CD4-positive, CD25-positive, alpha-beta regulatory T cell (primary cell): ENCODE measurements at regions not wholly inside any gene's neighbourhood (a gene's known extent, or its start where the extent isn't known, plus 50 kb on each side); places are given as distances from the start of the nearest gene placed in this dataset.
"Not testable (repeated sequence)": the region's sequence is repeated elsewhere in the genome, so short reads cannot be mapped to it uniquely, and the experiment has no call there.

Experiments
- ATAC-seq, 2 donors: fragments of 150-1000 bp; cut with Tn5 transposase; one replicate each; pipeline ENCODE4 v1.10.0; 2021; ENCODE audit warnings: low read depth in 2 of 2, moderate number of reproducible peaks in 2 of 2, moderate library complexity in 1 of 2
- DNase-seq, 3 donors: peaks; one replicate each; pipeline versions ENCODE4 v3.0.0 to v3.0.0-alpha.2; 2012 to 2022; ENCODE audit warnings: mixed read lengths in 1 of 3
- H3K27ac ChIP-seq: one replicate; pipeline ENCODE4 v1.7.0; 2013; ENCODE audit warnings: mild to moderate bottlenecking, low read length; ENCODE audit not compliant: insufficient read depth, poor library complexity, severe bottlenecking
- H3K27me3 ChIP-seq: one replicate; pipeline ENCODE4 v1.7.0; 2013; ENCODE audit warnings: low read length; ENCODE audit not compliant: control insufficient read depth, insufficient read depth
- H3K36me3 ChIP-seq: one replicate; pipeline ENCODE4 v1.7.0; 2013; ENCODE audit warnings: mild to moderate bottlenecking, low read length, moderate library complexity; ENCODE audit not compliant: control insufficient read depth, insufficient read depth
- H3K4me1 ChIP-seq: 2 replicates; pipeline ENCODE4 v1.7.0; 2013; ENCODE audit warnings: mild to moderate bottlenecking, low read length; ENCODE audit not compliant: insufficient read depth, control insufficient read depth, poor library complexity, severe bottlenecking
- H3K4me3 ChIP-seq: one replicate; pipeline ENCODE4 v1.7.0; 2013; ENCODE audit warnings: low read depth, mild to moderate bottlenecking, low read length, moderate library complexity
- H3K9me3 ChIP-seq, 2 experiments: 1 replicate in 1 of 2; 2 replicates in 1 of 2; pipeline ENCODE4 v1.7.0; 2013; ENCODE audit warnings: low read length in 2 of 2, mild to moderate bottlenecking in 1 of 2, moderate library complexity in 1 of 2; ENCODE audit not compliant: control insufficient read depth in 2 of 2
- H3K27ac Mint-ChIP-seq, 3 donors: one replicate each; pipeline ENCODE4 v1.8.0; 2020 to 2022; ENCODE audit warnings: mild to moderate bottlenecking in 3 of 3, mixed read lengths in 3 of 3, moderate library complexity in 2 of 3
- H3K27me3 Mint-ChIP-seq: one replicate; pipeline ENCODE4 v1.8.0; 2022; ENCODE audit warnings: mild to moderate bottlenecking, mixed read lengths
- H3K36me3 Mint-ChIP-seq: one replicate; pipeline ENCODE4 v1.8.0; 2020; ENCODE audit warnings: mixed read lengths
- H3K4me1 Mint-ChIP-seq, 4 donors: one replicate each; pipeline ENCODE4 v1.8.0; 2020 to 2022; ENCODE audit warnings: mixed read lengths in 4 of 4, mild to moderate bottlenecking in 1 of 4
- H3K4me3 Mint-ChIP-seq, 4 donors: one replicate each; pipeline ENCODE4 v1.8.0; 2020 to 2022; ENCODE audit warnings: mild to moderate bottlenecking in 4 of 4, mixed read lengths in 4 of 4, moderate library complexity in 3 of 4
- H3K9me3 Mint-ChIP-seq, 7 donors: one replicate each; pipeline ENCODE4 v1.8.0; 2020 to 2022; ENCODE audit warnings: mixed read lengths in 7 of 7, mild to moderate bottlenecking in 3 of 7, moderate library complexity in 2 of 7

GRCh38 chr21:36621794-36622193 lies 77.1 kb upstream of the SIM2 start:
- not testable (repeated sequence) for H3K4me3 ChIP-seq, DNase-seq, H3K4me3 Mint-ChIP-seq, H3K27me3 Mint-ChIP-seq, H3K36me3 ChIP-seq, H3K4me1 ChIP-seq, H3K4me1 Mint-ChIP-seq, H3K36me3 Mint-ChIP-seq, H3K27ac ChIP-seq, ATAC-seq, H3K9me3 ChIP-seq, H3K27ac Mint-ChIP-seq, H3K27me3 ChIP-seq
- H3K9me3 Mint-ChIP-seq = peaks cover 0 to 25% (median 3%) of the 10 kb centered on the region in 7 donors

DNA sequence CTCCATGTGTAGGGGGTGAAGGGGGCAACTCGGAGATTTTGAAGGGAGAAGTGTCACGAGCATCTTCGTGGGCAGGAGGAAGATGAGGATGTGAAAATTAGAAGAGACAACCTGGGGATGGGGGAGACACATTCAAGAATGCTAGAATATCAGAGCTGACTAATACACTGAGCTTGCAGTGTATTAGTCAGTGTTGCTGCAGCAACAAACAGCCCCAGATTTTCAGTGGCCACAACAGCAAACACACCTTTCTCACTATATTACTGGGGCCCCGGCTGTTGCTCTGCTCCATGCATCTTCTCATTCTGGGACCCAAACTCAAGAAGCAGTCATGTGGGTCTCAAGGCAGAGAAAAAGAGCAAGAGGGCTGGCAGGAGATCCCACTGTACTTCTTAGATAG lies 74.8 kb upstream of the SIM2 start:
- Histone ChIP-seq H3K9me3 (no peaks in the 10 kb centered on the region), H3K4me3 (no peak overlapping the region), H3K27ac (no peak overlapping the region), H3K27me3 (no peaks in the 10 kb centered on the region), H3K4me1 (no peaks in the 10 kb centered on the region), H3K36me3 (no peaks in the 10 kb centered on the region)
- Mint-ChIP-seq H3K9me3 (peaks cover 0 to 24% (median 3%) of the 10 kb centered on the region in 7 donors), H3K27ac (no peak overlapping the region), H3K27me3 (no peaks in the 10 kb centered on the region), H3K4me1 (no peaks in the 10 kb centered on the region), H3K36me3 (no peaks in the 10 kb centered on the region), H3K4me3 (no peak overlapping the region)
- ATAC-seq (no peak), DNase-seq (no peak)

DNA sequence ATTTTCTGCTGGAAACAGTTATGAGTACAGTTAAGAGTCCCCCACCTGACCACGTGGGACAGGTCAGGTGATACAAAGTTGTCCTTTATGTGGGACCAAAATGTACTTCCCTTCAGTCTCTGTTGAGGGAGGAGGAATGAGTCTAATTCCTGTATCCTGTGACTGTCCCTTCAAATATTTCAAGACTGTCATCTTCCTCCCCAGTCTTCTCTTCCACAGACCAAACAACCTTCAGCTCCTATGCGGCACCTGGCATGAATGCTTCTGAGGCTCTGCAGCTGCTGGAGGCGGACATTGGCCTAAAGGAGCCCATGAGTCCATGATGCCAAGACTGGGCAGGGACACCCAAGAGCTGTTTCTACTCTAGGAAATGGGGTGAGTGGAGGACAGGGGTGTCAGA lies 72.1 kb upstream of the SIM2 start:
- no peak for DNase-seq
- H3K9me3 ChIP-seq = no peaks in the 10 kb centered on the region
- Mint-ChIP-seq H3K27ac (no peak overlapping the region), H3K36me3 (no peaks in the 10 kb centered on the region), H3K4me1 (no peaks in the 10 kb centered on the region), H3K27me3 (peaks cover 8% of the 10 kb centered on the region), H3K9me3 (peaks cover 0 to 11% (median 2%) of the 10 kb centered on the region in 7 donors), H3K4me3 (no peak overlapping the region)
- no peaks in the 10 kb centered on the region for H3K36me3 ChIP-seq
- no peak overlapping the region for H3K4me3 ChIP-seq
- ATAC-seq = no peak
- no peak overlapping the region for H3K27ac ChIP-seq
- H3K4me1 ChIP-seq = no peaks in the 10 kb centered on the region
- no peaks in the 10 kb centered on the region for H3K27me3 ChIP-seq

GRCh38 chr21:36627242-36627641 lies 71.7 kb upstream of the SIM2 start:
- no peak for DNase-seq
- ATAC-seq = no peak
- H3K9me3 Mint-ChIP-seq = peaks cover 0 to 11% (median 2%) of the 10 kb centered on the region in 7 donors
- H3K27ac ChIP-seq = no peak overlapping the region
- H3K4me3 ChIP-seq = no peak overlapping the region
- H3K27ac Mint-ChIP-seq = no peak overlapping the region
- no peaks in the 10 kb centered on the region for H3K9me3 ChIP-seq
- H3K36me3 ChIP-seq = no peaks in the 10 kb centered on the region
- no peaks in the 10 kb centered on the region for H3K4me1 Mint-ChIP-seq
- H3K27me3 ChIP-seq = no peaks in the 10 kb centered on the region
- H3K27me3 Mint-ChIP-seq = peaks cover 8% of the 10 kb centered on the region
- no peaks in the 10 kb centered on the region for H3K4me1 ChIP-seq
- H3K36me3 Mint-ChIP-seq = no peaks in the 10 kb centered on the region
- no peak overlapping the region for H3K4me3 Mint-ChIP-seq

- DNase-seq = no peak
- H3K9me3 Mint-ChIP-seq = peaks cover 0 to 8% (median 2%) of the 10 kb centered on the region in 7 donors
Observed at GRCh38 chr21:36628106-36628505, 70.8 kb upstream of the SIM2 start.

DNA sequence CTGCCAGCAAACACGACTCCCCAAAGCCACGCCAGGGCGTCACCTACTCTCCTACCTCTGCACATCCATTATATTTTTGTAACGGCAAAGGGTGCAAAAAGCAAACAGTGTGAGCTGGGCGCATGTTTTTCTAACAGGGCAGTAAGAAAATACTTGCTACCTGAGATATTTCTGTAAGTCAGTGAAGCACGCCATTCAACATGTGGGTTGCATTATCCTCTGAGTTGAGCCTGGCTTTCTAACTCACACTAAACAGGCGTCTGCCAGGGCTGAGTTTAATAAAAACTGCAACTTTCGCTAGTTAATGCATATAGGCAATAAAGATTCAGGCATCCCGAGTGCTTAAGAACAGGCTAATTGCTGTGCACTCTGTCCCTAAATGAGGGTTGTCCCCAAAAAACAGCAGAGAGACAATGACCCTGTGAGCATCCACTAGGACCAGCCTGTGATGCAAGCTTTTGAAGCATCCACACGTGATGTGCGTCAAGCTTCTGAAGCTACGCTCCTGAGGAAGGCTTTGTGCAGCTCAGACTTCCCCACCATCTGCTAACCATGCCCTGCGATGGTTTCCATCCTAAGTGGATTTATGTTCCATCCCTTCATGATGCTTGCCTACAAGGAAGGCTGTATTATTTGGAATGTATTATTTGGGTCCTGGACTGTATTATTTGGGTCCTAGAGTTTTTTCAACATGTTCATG lies 70.0 kb upstream of the SIM2 start:
- Histone ChIP-seq H3K9me3 (no peaks in the 10 kb centered on the region), H3K4me1 (no peaks in the 10 kb centered on the region), H3K27ac (no peak overlapping the region), H3K27me3 (no peaks in the 10 kb centered on the region), H3K4me3 (no peak overlapping the region), H3K36me3 (no peaks in the 10 kb centered on the region)
- Mint-ChIP-seq H3K36me3 (no peaks in the 10 kb centered on the region), H3K27ac (no peak overlapping the region), H3K4me3 (no peak overlapping the region), H3K27me3 (peaks cover 8% of the 10 kb centered on the region), H3K4me1 (no peaks in the 10 kb centered on the region), H3K9me3 (peaks cover 0 to 4% (median 1%) of the 10 kb centered on the region in 7 donors)
- DNase-seq (no peak), ATAC-seq (no peak)

More at GRCh38 chr21:36628106-36628505, 70.8 kb upstream of the SIM2 start:
- H3K4me3 ChIP-seq = no peak overlapping the region
- no peaks in the 10 kb centered on the region for H3K36me3 ChIP-seq
- no peaks in the 10 kb centered on the region for H3K27me3 ChIP-seq
- no peaks in the 10 kb centered on the region for H3K9me3 ChIP-seq
- Mint-ChIP-seq H3K4me3 (no peak overlapping the region), H3K36me3 (no peaks in the 10 kb centered on the region), H3K4me1 (no peaks in the 10 kb centered on the region), H3K27ac (no peak overlapping the region), H3K27me3 (peaks cover 8% of the 10 kb centered on the region)
- no peaks in the 10 kb centered on the region for H3K4me1 ChIP-seq
- no peak for ATAC-seq
- no peak overlapping the region for H3K27ac ChIP-seq

DNA sequence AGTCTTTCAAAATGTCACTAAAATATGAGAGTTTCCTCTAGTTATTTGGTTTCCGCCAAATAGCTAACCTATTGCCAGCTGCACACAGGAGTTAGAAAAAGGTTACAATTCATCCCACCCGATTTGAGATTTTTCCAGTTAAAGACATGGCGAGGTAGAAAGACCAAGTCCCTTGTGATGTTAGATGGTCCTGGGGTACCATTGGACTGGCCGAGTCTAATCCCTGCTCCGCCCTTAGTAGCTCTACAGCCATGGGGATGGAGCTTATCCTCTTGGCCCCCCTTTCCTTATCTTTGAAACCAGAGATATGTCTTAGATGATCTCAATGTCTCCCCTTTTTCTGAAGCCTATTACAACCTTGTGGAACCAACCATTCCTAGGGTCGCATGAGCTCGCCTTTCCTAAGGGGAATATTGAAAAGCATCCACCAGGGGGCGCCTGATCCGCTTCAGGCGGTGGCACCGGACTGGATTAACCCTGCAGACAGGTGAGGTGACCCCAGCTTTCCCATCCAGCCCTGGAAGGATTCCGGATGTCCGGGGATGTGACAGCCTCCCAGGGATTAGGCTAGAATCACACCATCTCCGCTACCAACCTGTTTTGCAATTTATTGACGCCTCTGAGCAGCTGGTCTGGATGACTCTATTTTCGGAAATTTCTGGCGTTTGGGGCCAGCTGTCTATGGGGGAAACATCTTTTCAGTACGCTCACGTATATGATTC lies 68.3 kb upstream of the SIM2 start:
- Histone ChIP-seq H3K36me3 (no peaks in the 10 kb centered on the region), H3K9me3 (no peaks in the 10 kb centered on the region), H3K27ac (no peak overlapping the region), H3K4me3 (no peak overlapping the region), H3K27me3 (no peaks in the 10 kb centered on the region), H3K4me1 (no peaks in the 10 kb centered on the region)
- Mint-ChIP-seq H3K9me3 (peaks cover 0 to 2% (median 0%) of the 10 kb centered on the region in 7 donors), H3K4me1 (no peaks in the 10 kb centered on the region), H3K36me3 (no peaks in the 10 kb centered on the region), H3K4me3 (no peak overlapping the region), H3K27me3 (peaks cover 8% of the 10 kb centered on the region), H3K27ac (no peak overlapping the region)
- ATAC-seq (no peak), DNase-seq (peak; percentile 25 to 45 (median 36))

DNA sequence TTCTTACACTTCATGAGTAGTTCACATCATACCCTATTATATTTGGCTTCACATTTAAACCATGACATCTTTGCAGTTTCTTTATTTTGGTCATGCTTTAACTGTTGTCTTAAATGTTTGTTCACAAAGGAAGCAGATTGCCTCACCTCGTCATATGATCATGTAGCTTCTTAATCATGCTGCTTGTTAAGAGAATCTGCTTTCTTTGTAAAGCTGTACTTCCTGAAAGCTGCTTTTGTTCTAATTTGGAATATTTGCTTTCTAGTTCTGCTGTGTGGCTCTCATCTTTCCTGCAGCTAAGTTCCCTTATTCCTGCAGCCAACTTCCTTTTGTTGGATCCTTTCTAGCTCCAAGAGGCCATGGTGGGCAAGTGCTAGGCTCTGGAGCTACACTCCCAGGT lies 62.9 kb upstream of the SIM2 start:
- H3K27ac Mint-ChIP-seq = no peak overlapping the region
- peaks cover 4% of the 10 kb centered on the region for H3K27me3 ChIP-seq
- no peaks in the 10 kb centered on the region for H3K36me3 Mint-ChIP-seq
- no peak overlapping the region for H3K4me3 Mint-ChIP-seq
- DNase-seq = no peak
- peaks cover 7% of the 10 kb centered on the region for H3K27me3 Mint-ChIP-seq
- ATAC-seq = no peak
- no peaks in the 10 kb centered on the region for H3K4me1 ChIP-seq
- H3K9me3 ChIP-seq = peaks cover 5 to 7% of the 10 kb centered on the region in 2 experiments
- H3K4me3 ChIP-seq = no peak overlapping the region
- H3K9me3 Mint-ChIP-seq = peaks cover 0 to 15% (median 3%) of the 10 kb centered on the region in 7 donors
- no peaks in the 10 kb centered on the region for H3K4me1 Mint-ChIP-seq
- no peak overlapping the region for H3K27ac ChIP-seq
- no peaks in the 10 kb centered on the region for H3K36me3 ChIP-seq
